Trophoblast cell (in vitro differentiated cells and primary cell): ENCODE measurements at regions not wholly inside any gene's neighbourhood (a gene's known extent, or its start where the extent isn't known, plus 50 kb on each side); places are given as distances from the start of the nearest gene placed in this dataset.

Experiments
- DNase-seq, 2 donors: peaks; one replicate each; pipeline ENCODE4 v3.0.0-alpha.2; 2016
- H2AFZ ChIP-seq: 2 replicates; pipeline ENCODE4 v1.6.1; 2013; ENCODE audit warnings: low read length, moderate library complexity, mild to moderate bottlenecking; ENCODE audit not compliant: insufficient read depth, poor library complexity
- H2AK5ac ChIP-seq: 2 replicates; pipeline ENCODE4 v1.6.1; 2013; ENCODE audit warnings: mild to moderate bottlenecking, low read length
- H2BK120ac ChIP-seq: 2 replicates; pipeline ENCODE4 v1.6.1; 2013; ENCODE audit warnings: low read length, mild to moderate bottlenecking, moderate library complexity; ENCODE audit not compliant: insufficient read depth, poor library complexity
- H2BK12ac ChIP-seq: 2 replicates; pipeline ENCODE4 v1.6.1; 2013; ENCODE audit warnings: mild to moderate bottlenecking, low read length, moderate library complexity
- H2BK5ac ChIP-seq: 2 replicates; pipeline ENCODE4 v1.6.1; 2013; ENCODE audit warnings: low read length, low read depth, moderate library complexity, mild to moderate bottlenecking; ENCODE audit not compliant: poor library complexity
- H3K14ac ChIP-seq: 2 replicates; pipeline ENCODE4 v1.6.1; 2013; ENCODE audit warnings: mild to moderate bottlenecking, low read length
- H3K18ac ChIP-seq: 2 replicates; pipeline ENCODE4 v1.6.1; 2013; ENCODE audit warnings: mild to moderate bottlenecking, low read length
- H3K23ac ChIP-seq: 2 replicates; pipeline ENCODE4 v1.6.1; 2013; ENCODE audit warnings: low read length
- H3K27ac ChIP-seq: 2 replicates; pipeline ENCODE4 v1.5.1; 2013; ENCODE audit warnings: low read depth, mild to moderate bottlenecking, inconsistent platforms, low read length, moderate library complexity
- H3K27me3 ChIP-seq: 2 replicates; pipeline ENCODE4 v1.6.1; 2013; ENCODE audit warnings: inconsistent platforms, mild to moderate bottlenecking, low read length, moderate library complexity; ENCODE audit not compliant: insufficient read depth
- H3K36me3 ChIP-seq, 2 experiments: 1 replicate in 1 of 2; 2 replicates in 1 of 2; pipeline ENCODE4 v1.6.1; 2013; ENCODE audit warnings: low read length in 2 of 2, mild to moderate bottlenecking in 2 of 2, moderate library complexity in 1 of 2; ENCODE audit not compliant: insufficient read depth in 2 of 2, control insufficient read depth in 1 of 2
- H3K4ac ChIP-seq: 2 replicates; pipeline ENCODE4 v1.6.1; 2013; ENCODE audit warnings: low read depth, mild to moderate bottlenecking, low read length, moderate library complexity
- H3K4me1 ChIP-seq, 2 experiments: 1 replicate in 1 of 2; 2 replicates in 1 of 2; pipeline ENCODE4 v1.6.1; 2013; ENCODE audit warnings: low read length in 2 of 2, mild to moderate bottlenecking in 2 of 2, moderate library complexity in 1 of 2; ENCODE audit not compliant: insufficient read depth in 2 of 2, control insufficient read depth in 1 of 2
- H3K4me2 ChIP-seq: 2 replicates; pipeline ENCODE4 v1.6.1; 2013; ENCODE audit warnings: inconsistent platforms, mild to moderate bottlenecking, low read length, moderate library complexity
- H3K4me3 ChIP-seq: 2 replicates; pipeline ENCODE4 v1.5.1; 2013; ENCODE audit warnings: mild to moderate bottlenecking, low read depth, low read length, inconsistent platforms
- H3K79me1 ChIP-seq: one replicate; pipeline ENCODE4 v1.6.1; 2013; ENCODE audit warnings: low read length
- H3K79me2 ChIP-seq: 2 replicates; pipeline ENCODE4 v1.6.1; 2013; ENCODE audit warnings: low read length, mild to moderate bottlenecking; ENCODE audit not compliant: control insufficient read depth, insufficient read depth, poor library complexity
- H3K9ac ChIP-seq: 2 replicates; pipeline ENCODE4 v1.6.1; 2013; ENCODE audit warnings: mild to moderate bottlenecking, low read length
- H3K9me3 ChIP-seq: 2 replicates; pipeline ENCODE4 v1.6.1; 2013; ENCODE audit warnings: low read depth, mild to moderate bottlenecking, control low read depth, inconsistent platforms, low read length; ENCODE audit not compliant: insufficient read depth
- H4K12ac ChIP-seq: 2 replicates; pipeline ENCODE4 v1.6.1; 2013; ENCODE audit warnings: low read depth, mild to moderate bottlenecking, low read length, moderate library complexity
- H4K8ac ChIP-seq: 2 replicates; pipeline ENCODE4 v1.6.1; 2013; ENCODE audit warnings: low read depth, mild to moderate bottlenecking, low read length, moderate library complexity
- H4K91ac ChIP-seq: one replicate; pipeline ENCODE4 v1.6.1; 2013; ENCODE audit warnings: low read depth, mild to moderate bottlenecking, low read length, moderate library complexity
- WGBS: extraction: QIAGEN DNeasy Blood & Tissue Kit; methylation state at CpG from one replicate; pipeline ENCODE4 v1.1.7; 2013; ENCODE audit warnings: missing lambda C conversion rate; ENCODE audit not compliant: insufficient read length, insufficient coverage; ENCODE audit errors: extremely low coverage; 5-methylcytosine and 5-hydroxymethylcytosine counted together

GRCh38 chr15:98546329-98546728 is 102.0 kb upstream of the IGF1R start:
- no peak overlapping the region for H2BK12ac ChIP-seq
- H3K9ac ChIP-seq = no peak overlapping the region
- H3K4me1 ChIP-seq = peaks cover 5 to 11% of the 10 kb centered on the region in 2 experiments
- H3K18ac ChIP-seq = no peak overlapping the region
- no peak overlapping the region for H3K14ac ChIP-seq
- no peak overlapping the region for H3K4ac ChIP-seq
- no peak overlapping the region for H2BK5ac ChIP-seq
- H3K23ac ChIP-seq = no peak overlapping the region
- peaks cover 15% of the 10 kb centered on the region for H3K27me3 ChIP-seq
- no peak overlapping the region for H2BK120ac ChIP-seq
- no peak overlapping the region for H3K4me3 ChIP-seq
- H2AK5ac ChIP-seq = no peak overlapping the region
- peaks cover 3% of the 10 kb centered on the region for H3K79me1 ChIP-seq
- H3K4me2 ChIP-seq = no peak overlapping the region
- WGBS = no CpG with 5 or more reads among the region's 9 CpGs
- no peak overlapping the region for H4K8ac ChIP-seq
- no peaks in the 10 kb centered on the region for H3K79me2 ChIP-seq
- H4K91ac ChIP-seq = no peak overlapping the region
- H3K27ac ChIP-seq = no peak overlapping the region
- no peak overlapping the region for H4K12ac ChIP-seq
- peaks cover 5% of the 10 kb centered on the region for H3K9me3 ChIP-seq
- no peak overlapping the region for H2AFZ ChIP-seq
- no peaks in the 10 kb centered on the region for H3K36me3 ChIP-seq
- no peak for DNase-seq

GRCh38 chr15:98547275-98547674 is 101.1 kb upstream of the IGF1R start:
- H3K4me1 ChIP-seq = peaks cover 5 to 12% of the 10 kb centered on the region in 2 experiments
- H3K4me2 ChIP-seq = no peak overlapping the region
- H3K27me3 ChIP-seq = peaks cover 15% of the 10 kb centered on the region
- H3K79me2 ChIP-seq = no peaks in the 10 kb centered on the region
- DNase-seq = no peak
- no peak overlapping the region for H3K18ac ChIP-seq
- no peak overlapping the region for H3K14ac ChIP-seq
- H2AK5ac ChIP-seq = no peak overlapping the region
- H3K9ac ChIP-seq = no peak overlapping the region
- H3K36me3 ChIP-seq = no peaks in the 10 kb centered on the region
- no peak overlapping the region for H4K12ac ChIP-seq
- peaks cover 5% of the 10 kb centered on the region for H3K9me3 ChIP-seq
- peaks cover 3% of the 10 kb centered on the region for H3K79me1 ChIP-seq
- H2BK12ac ChIP-seq = no peak overlapping the region
- H3K27ac ChIP-seq = no peak overlapping the region
- H4K8ac ChIP-seq = no peak overlapping the region
- H3K4ac ChIP-seq = no peak overlapping the region
- H3K23ac ChIP-seq = no peak overlapping the region
- H2AFZ ChIP-seq = no peak overlapping the region
- no CpG with 5 or more reads among the region's 5 CpGs for WGBS
- no peak overlapping the region for H3K4me3 ChIP-seq
- no peak overlapping the region for H4K91ac ChIP-seq
- no peak overlapping the region for H2BK120ac ChIP-seq
- H2BK5ac ChIP-seq = no peak overlapping the region

DNA sequence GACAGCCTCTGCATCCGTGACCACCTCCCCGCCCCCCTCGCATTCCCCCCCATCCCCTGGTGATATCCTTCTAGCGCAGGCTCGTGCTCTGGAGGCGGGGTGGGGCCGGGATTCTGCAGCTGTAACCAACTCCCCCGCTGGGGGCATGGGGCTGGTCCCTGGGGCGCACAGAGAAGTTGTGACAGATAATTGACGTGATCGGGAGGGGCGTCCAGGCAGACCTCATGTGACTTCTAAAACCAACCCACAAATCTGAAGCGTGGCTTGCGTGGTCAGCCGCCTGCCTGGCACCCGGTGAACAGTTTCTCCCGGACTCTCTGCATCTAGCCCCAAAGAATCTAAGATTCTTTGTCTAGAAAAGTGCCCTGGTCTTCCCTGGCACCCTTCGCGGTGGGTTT is 100.6 kb upstream of the IGF1R start:
- Histone ChIP-seq H2AFZ (peak overlapping the region; percentile 40), H3K79me2 (no peaks in the 10 kb centered on the region), H4K91ac (no peak overlapping the region), H3K18ac (no peak overlapping the region), H3K79me1 (peaks cover 3% of the 10 kb centered on the region), H3K4me2 (peak overlapping the region; percentile 90), H3K4me1 (peaks cover 5 to 12% of the 10 kb centered on the region in 2 experiments), H2BK120ac (no peak overlapping the region), H4K12ac (no peak overlapping the region), H3K9me3 (peaks cover 5% of the 10 kb centered on the region), H2BK12ac (no peak overlapping the region), H3K4ac (no peak overlapping the region), H3K36me3 (no peaks in the 10 kb centered on the region), H3K9ac (no peak overlapping the region), H3K14ac (no peak overlapping the region), H2BK5ac (no peak overlapping the region), H4K8ac (no peak overlapping the region), H2AK5ac (no peak overlapping the region), H3K4me3 (no peak overlapping the region), H3K27ac (no peak overlapping the region), H3K23ac (no peak overlapping the region), H3K27me3 (peaks cover 15% of the 10 kb centered on the region)
- no peak for DNase-seq
- no CpG with 5 or more reads among the region's 19 CpGs for WGBS

- no peak overlapping the region for H3K4ac ChIP-seq
- H2AFZ ChIP-seq = peak overlapping the region; percentile 40
- no peaks in the 10 kb centered on the region for H3K79me2 ChIP-seq
- peak overlapping the region; percentile 51 for H2BK12ac ChIP-seq
- peak overlapping the region; percentile 90 for H3K4me2 ChIP-seq
- H2BK120ac ChIP-seq = no peak overlapping the region
- peaks cover 3% of the 10 kb centered on the region for H3K79me1 ChIP-seq
- no peak overlapping the region for H3K18ac ChIP-seq
- peak overlapping the region; percentile 57 for H3K14ac ChIP-seq
- WGBS = no CpG with 5 or more reads among the region's 65 CpGs
- H3K4me1 ChIP-seq = peaks cover 5 to 12% of the 10 kb centered on the region in 2 experiments
- H2BK5ac ChIP-seq = no peak overlapping the region
- no peak overlapping the region for H3K9ac ChIP-seq
- no peak overlapping the region for H3K23ac ChIP-seq
- no peak overlapping the region for H3K27ac ChIP-seq
- peak overlapping the region; percentile 70 for H3K4me3 ChIP-seq
- H4K12ac ChIP-seq = peak overlapping the region; percentile 56
- peak; percentile 34 to 51 for DNase-seq
- peaks cover 5% of the 10 kb centered on the region for H3K9me3 ChIP-seq
- H3K27me3 ChIP-seq = peaks cover 15% of the 10 kb centered on the region
- H4K91ac ChIP-seq = no peak overlapping the region
- no peak overlapping the region for H4K8ac ChIP-seq
- no peaks in the 10 kb centered on the region for H3K36me3 ChIP-seq
- no peak overlapping the region for H2AK5ac ChIP-seq
These were observed 100.0 kb upstream of the IGF1R start for GRCh38 chr15:98548139-98548971.
